Stimulated activated CD8-positive, alpha-beta memory T cell treated with anti-CD3 and anti-CD28 coated beads, Interleukin-4, amount 100 ng/mL, for 48 hours (primary cell): ENCODE measurements at regions not wholly inside any gene's neighbourhood (a gene's known extent, or its start where the extent isn't known, plus 50 kb on each side); places are given as distances from the start of the nearest gene placed in this dataset.
"Not testable (repeated sequence)": the region's sequence is repeated elsewhere in the genome, so short reads cannot be mapped to it uniquely, and the experiment has no call there.

Experiments
- DNase-seq: peaks from one replicate; pipeline ENCODE4 v3.0.0-alpha.2; 2020

DNA sequence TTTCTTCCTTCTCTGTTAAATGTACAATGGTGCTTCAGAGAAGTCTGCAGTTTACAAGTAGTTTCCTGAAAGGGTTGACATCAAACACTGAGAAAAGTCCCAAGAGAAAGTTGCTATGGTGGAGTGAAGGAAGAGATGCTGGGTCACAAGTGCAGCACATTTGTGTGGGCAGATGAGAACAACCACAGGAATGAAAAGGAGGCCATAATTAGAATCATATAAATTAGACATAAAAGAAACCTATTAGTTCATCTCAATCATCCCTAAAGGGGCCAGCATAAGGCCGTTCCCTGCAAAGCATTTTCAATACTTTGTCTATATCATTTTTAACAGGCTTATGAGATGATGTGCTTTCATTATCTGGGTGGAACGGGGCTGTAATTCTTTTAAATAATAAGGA, 359.2 kb downstream of the IRS2 start:
- no peak for DNase-seq

DNA sequence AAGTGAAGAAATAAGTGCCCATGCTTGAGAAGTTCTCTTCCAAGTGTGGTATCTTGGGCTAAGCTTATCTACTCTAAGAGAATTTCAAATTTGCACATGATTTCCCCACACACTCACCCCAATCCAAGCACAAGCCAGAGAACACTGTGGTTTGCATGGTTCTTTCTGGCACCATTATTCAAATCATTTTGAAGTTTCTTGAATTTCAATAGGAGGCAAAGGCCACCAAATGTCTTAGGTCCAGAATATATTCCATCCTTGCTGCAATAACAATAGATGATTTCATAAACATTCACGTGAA, 359.7 kb downstream of the IRS2 start:
- DNase-seq = no peak

DNA sequence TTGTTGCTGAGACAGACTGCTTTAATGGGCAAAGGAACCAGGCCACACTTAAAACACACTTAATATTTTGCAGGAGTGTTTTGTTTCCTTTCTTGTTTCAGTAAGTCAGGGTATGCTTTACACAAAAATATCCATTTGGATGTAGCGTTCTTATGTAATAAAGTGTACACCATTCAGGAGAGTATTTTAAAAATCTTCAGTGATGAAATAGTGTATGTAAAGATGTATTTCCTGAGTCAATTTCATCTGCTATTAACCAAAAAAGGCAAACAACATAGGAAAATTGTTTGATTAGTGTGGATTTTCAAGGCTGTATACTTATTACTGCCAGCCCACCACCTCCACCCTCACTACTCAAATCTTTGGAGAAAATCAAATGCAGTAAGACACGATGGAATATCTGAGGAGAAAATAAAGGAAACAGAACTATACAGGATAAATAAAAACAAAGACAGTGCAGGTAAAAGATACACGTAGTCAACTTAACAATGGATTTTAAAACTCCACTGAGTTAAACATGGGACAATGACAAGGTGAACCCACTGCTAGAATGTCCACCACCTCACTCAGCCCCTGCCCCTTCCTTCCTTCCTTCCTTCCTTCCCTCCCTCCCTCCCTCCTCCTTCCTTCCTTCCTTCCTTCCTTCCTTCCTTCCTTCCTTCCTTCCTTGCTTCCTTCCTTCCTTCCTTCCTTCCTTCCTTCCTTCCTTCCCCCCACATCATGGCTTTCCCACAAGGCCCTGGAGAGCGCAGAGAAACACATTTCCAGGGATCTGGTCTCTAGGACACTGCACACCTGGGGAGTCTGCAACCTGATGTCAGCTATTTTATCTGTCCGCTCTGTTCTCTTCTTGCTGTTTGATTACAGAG, 360.3 kb downstream of the IRS2 start:
- DNase-seq = no peak

- DNase-seq = no peak
Measured at GRCh38 chr13:109422161-109422560, 364.2 kb downstream of the IRS2 start.

DNA sequence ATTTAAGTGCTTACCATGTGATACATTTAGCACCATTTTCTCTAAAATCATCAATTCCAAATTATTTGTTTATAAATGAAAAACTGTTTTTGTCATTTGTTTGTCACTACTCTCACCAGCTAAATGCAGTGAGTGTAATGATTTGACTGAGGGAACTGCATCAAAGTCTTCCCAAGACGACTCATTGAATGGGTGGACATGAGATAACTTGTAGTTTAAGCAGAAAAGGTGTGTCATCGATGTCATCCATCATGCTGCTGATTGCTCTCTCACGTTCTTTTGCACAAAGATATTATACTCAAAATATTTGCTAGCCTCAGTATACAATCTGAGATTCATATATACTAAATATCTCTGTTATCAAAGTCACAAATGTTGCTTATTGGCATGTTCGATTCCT, 366.5 kb downstream of the IRS2 start:
- no peak for DNase-seq

DNA sequence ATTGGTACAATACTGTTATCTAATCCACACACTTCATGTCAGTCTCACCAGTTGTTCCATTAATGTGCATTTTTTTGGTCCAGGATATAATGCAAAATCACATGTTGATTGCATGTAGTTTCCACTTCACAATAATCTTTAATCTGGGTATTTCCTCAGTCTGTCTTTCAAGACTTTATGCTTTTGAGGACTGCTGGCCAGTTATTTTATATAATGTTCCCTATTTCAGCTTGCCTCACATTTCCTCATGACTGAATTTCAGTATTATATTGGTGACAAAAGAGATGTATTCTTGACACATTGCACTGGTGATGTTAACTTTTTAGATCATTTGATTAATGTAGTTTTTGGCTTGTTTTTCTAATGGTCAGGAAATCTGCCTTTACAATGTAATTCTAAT, 368.3 kb downstream of the IRS2 start:
- no peak for DNase-seq

DNA sequence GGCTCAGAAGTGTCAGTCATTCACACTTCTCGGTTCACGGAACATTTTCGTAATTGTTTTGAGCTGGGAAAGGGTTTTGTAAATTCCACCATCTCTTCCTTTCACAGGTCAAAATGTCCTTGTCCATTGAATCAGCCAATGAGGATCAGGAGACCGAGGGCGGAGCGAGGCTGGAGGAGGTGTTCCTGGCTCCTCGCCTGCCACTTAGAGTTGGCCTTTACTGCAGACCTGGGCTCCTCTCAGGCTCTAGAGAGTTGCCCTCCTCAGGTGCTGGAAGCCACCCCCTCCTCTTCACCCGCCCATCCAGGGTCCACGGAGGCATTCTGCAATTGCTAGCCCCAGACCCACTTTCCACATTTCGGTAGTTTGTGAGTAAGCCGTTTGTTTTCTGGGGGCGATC, 370.4 kb downstream of the IRS2 start:
- no peak for DNase-seq

- no peak for DNase-seq
Measured at GRCh38 chr13:109415057-109415456, 371.3 kb downstream of the IRS2 start.

DNA sequence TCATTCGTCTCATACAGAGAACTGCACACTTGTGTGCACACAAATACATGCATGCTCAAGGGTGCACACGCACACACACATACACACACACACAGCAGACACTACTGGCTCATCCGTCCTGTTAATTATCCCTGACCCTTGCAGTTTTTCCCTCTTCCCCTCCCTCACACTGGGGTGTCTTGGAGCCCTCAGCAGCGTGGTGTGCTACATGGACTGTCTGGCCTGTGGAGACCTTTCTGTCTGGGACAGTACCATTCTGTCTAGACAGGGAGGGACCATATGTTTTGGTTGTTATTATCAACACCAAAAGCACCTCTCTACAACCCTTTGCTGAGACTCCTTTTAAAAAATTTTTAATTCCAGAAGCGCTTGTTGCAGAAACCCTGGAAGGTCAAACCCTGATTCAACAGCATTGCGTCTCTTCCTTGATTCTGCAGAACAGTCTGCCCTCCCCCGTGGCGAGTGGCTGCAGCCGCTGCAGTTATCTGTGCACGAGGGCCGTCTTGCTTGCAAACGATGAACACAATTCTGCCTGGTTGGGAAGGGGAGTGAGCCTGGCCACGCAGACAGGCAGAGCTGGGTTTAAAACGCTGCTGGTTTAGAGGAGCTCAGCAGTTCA, 374.0 kb downstream of the IRS2 start:
- DNase-seq = no peak

DNA sequence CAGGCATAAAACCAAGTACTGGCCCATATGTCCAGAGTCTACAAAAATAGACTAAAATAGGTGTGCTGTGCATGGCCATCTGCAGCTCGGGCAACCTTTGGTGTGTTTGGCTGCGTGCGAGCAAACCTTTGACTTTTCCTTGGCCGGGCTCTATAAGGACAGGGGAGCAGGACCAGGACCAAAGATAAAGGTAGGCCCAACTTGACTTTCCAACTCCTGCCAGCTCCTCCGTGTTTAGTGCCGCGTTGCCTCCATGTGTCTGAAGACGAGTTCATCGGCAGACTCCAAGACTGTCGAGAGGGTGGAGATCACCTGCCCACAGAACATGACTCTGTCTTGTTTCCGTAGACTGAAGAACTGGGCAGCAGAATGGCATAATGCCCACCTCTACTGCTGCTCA, 375.5 kb downstream of the IRS2 start:
- DNase-seq = no peak

GRCh38 chr13:109408591-109409382, 377.6 kb downstream of the IRS2 start:
- no peak for DNase-seq

DNA sequence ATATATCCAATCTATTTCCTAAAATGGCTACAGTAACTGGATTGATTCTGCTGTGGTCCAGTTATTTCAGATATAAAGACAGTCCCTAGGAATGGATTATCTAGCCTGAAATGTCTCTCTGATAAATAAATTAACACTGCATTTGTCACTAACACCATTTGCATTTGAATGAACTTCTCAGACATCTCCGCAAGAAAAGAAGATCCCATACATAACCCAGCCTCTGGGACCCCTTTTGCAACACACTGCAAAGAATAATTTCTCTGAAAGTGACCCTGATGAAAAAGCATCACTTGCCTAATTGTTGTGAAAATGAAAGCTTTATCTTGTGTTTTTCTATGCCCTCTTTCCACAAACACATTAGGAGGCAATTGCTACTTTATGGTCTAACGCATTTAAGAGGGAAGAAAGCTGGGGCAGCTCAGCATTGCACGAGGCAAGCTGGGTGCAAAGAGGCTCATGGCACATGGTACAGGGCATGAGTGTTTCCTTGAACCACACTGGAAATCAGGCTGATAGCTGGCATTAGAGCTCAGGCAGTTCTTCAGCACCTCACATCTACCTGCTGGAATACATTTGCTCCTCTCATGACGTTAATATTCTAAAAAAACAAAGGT, 379.9 kb downstream of the IRS2 start:
- no peak for DNase-seq

DNA sequence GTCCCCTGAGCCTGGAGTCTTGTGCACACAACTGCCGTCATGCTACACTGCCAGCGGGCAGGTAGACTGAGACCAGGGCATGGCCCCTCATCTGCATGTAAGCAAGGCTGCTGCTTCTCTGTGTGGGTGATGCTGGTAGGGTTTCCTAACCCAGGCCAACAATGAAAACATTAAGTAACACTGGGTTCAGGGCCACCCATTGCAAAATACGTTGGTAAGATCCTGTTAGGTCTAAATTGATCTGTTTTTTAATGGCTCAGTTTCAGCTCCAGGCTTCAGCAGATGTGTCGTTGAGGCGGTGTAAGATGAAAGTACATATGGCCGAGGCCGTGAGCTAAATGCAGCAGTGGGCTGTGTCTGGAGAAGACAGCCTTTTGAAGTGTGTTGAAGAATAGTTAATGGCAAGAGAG, 383.4 kb downstream of the IRS2 start:
- DNase-seq = no peak

GRCh38 chr13:109401891-109402290, 384.5 kb downstream of the IRS2 start:
- no peak for DNase-seq

DNA sequence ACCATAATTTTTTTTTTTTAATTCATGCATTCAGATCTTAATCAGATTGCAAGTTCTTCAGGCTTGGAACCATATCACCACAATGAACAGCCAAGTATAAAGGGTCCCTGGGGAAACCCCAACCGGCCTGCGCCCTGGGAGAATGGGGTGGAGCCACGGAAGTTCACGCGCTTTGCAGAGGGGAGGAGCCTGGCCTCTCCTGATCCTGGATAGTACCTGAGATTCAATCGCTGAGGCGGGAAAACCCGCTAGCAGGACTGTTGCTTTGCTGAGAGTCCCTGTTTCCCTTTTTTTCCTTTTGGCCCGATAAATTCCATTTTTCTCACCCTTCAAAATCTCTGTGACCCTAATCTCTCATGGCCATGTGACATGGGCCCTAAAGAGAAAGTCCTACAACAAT, 385.1 kb downstream of the IRS2 start:
- DNase-seq = no peak

- DNase-seq = no peak
Measured at GRCh38 chr13:109400624-109401257, 385.6 kb downstream of the IRS2 start.

DNA sequence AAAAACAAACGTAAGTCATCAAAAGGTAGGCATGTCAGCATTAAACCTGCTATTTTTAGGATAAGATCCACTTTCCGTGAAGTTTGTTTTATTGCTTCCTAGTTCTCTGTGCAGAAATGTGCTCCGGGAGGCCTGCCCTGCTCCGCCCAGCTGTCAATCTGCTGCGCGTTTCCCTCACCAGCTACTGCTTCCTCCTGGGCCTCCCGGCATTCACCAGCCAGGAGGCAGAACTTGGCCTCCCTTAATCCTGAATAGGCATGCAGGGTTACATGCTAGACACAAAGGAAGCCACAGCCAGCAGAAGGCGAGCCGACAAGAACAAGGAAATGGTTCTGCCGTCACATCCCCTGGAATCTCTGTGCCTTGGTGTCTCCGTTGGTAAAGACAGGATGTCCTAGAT, 386.2 kb downstream of the IRS2 start:
- no peak for DNase-seq

DNA sequence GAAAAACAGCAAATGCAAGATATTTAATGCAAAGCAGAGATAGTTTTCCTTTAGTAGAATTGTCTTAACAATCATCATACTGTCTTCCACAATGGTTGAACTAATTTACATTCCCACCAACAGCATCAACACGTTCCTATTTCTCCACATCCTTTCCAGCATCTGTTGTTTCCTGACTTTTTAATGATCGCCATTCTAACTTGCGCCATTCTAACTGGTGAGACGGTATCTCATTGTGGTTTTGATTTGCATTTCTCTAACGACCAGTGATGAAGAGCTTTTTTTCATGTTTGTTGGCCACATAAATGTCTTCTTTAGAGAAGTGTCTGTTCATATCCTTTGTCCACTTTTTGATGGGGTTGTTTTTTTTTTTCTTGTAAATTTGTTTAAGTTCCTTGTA, 388.3 kb downstream of the IRS2 start:
- not testable (repeated sequence) for DNase-seq

- DNase-seq = no peak
Measured at GRCh38 chr13:109397285-109397684, 389.1 kb downstream of the IRS2 start.

GRCh38 chr13:109396266-109396665, 390.1 kb downstream of the IRS2 start:
- no peak for DNase-seq

- no peak for DNase-seq
Measured at GRCh38 chr13:109395014-109395413, 391.4 kb downstream of the IRS2 start.

- DNase-seq = no peak
Measured at GRCh38 chr13:109394311-109394988, 391.9 kb downstream of the IRS2 start.
